ENCODE measurements at regions not wholly inside any gene's neighbourhood (a gene's known extent, or its start where the extent isn't known, plus 50 kb on each side); places are given as distances from the start of the nearest gene placed in this dataset.

GRCh38 chr6:140009286-140009685 is 634.8 kb upstream of the CITED2 start:
- Histone ChIP-seq H3K4me3 (ENCODE audit: low read depth, low read length) (no peak overlapping the region), H3K36me3 (ENCODE audit: control insufficient read depth, insufficient read depth, low read length) (no peaks in the 10 kb centered on the region), H3K4me1 (no peaks in the 10 kb centered on the region), H3K27me3 (replicated peaks; ENCODE audit: control insufficient read depth, insufficient read depth, low read length) (no peaks in the 10 kb centered on the region), H3K9me3 (0 out of 2 replicates have a peak, but pooled peaks cover 3% of the 10 kb centered on the region)
- TF ChIP-seq CTCF (IDR thresholded peaks at IDR 0.05; ENCODE audit: insufficient read depth in 1 of 2, low read depth in 1 of 2, low read length in 1 of 2, severe bottlenecking in 1 of 2, unreplicated experiment in 1 of 2), result no peak
- intact Hi-C loops (cut with micrococcal nuclease; ENCODE audit: unreplicated experiment), result no loop called here
- no peaks in the 10 kb centered on the region for H3K9me3 Mint-ChIP-seq (ENCODE audit: unreplicated experiment)
- peaks cover 6% of the 10 kb centered on the region for H3K4me1 Mint-ChIP-seq (ENCODE audit: low read depth, unreplicated experiment)
- ChIA-PET POLR2A (no interaction called here), CTCF (no interaction called here)
- H3K27ac Mint-ChIP-seq (ENCODE audit: unreplicated experiment), result no peak overlapping the region
- no TSS peak for BruUV-seq (replicated peaks)
- H3K36me3 Mint-ChIP-seq (ENCODE audit: insufficient read depth, unreplicated experiment), result no peaks in the 10 kb centered on the region
- H3K27me3 Mint-ChIP-seq (ENCODE audit: insufficient read depth, unreplicated experiment), result peaks cover 3% of the 10 kb centered on the region
- H3K4me3 Mint-ChIP-seq (ENCODE audit: unreplicated experiment), result no peak overlapping the region
- DNase-seq, result no peak

GRCh38 chr6:140007525-140007924 is 633.1 kb upstream of the CITED2 start:
- TF ChIP-seq CTCF (IDR thresholded peaks at IDR 0.05; ENCODE audit: insufficient read depth in 1 of 2, low read depth in 1 of 2, low read length in 1 of 2, severe bottlenecking in 1 of 2, unreplicated experiment in 1 of 2), result no peak
- CTCF ChIA-PET, result no interaction called here
- Histone ChIP-seq H3K36me3 (ENCODE audit: control insufficient read depth, insufficient read depth, low read length) (no peaks in the 10 kb centered on the region), H3K4me1 (no peaks in the 10 kb centered on the region), H3K4me3 (ENCODE audit: low read depth, low read length) (no peak overlapping the region), H3K9me3 (0 out of 2 replicates have a peak, but pooled peaks cover 3% of the 10 kb centered on the region), H3K27me3 (replicated peaks; ENCODE audit: control insufficient read depth, insufficient read depth, low read length) (no peaks in the 10 kb centered on the region)
- no peak overlapping the region for H3K27ac Mint-ChIP-seq (ENCODE audit: unreplicated experiment)
- POLR2A ChIA-PET, result no interaction called here
- H3K27me3 Mint-ChIP-seq (ENCODE audit: insufficient read depth, unreplicated experiment), result peaks cover 3% of the 10 kb centered on the region
- H3K4me1 Mint-ChIP-seq (ENCODE audit: low read depth, unreplicated experiment), result peaks cover 6% of the 10 kb centered on the region
- DNase-seq, result no peak
- no TSS peak for BruUV-seq (replicated peaks)
- no peaks in the 10 kb centered on the region for H3K9me3 Mint-ChIP-seq (ENCODE audit: unreplicated experiment)
- H3K36me3 Mint-ChIP-seq (ENCODE audit: insufficient read depth, unreplicated experiment), result no peaks in the 10 kb centered on the region
- no peak overlapping the region for H3K4me3 Mint-ChIP-seq (ENCODE audit: unreplicated experiment)
- intact Hi-C loops (cut with micrococcal nuclease; ENCODE audit: unreplicated experiment), result no loop called here

GRCh38 chr6:140003217-140003616 is 628.8 kb upstream of the CITED2 start:
- ChIA-PET CTCF (no interaction called here), POLR2A (no interaction called here)
- peaks cover under 1% of the 10 kb centered on the region for H3K27me3 Mint-ChIP-seq (ENCODE audit: insufficient read depth, unreplicated experiment)
- intact Hi-C loops (cut with micrococcal nuclease; ENCODE audit: unreplicated experiment), result no loop called here
- no TSS peak for BruUV-seq (replicated peaks)
- TF ChIP-seq CTCF (IDR thresholded peaks at IDR 0.05; ENCODE audit: insufficient read depth in 1 of 2, low read depth in 1 of 2, low read length in 1 of 2, severe bottlenecking in 1 of 2, unreplicated experiment in 1 of 2), result no peak
- 0 out of 2 replicates have a peak, but pooled peaks cover 2% of the 10 kb centered on the region for H3K9me3 ChIP-seq
- H3K4me3 Mint-ChIP-seq (ENCODE audit: unreplicated experiment), result no peak overlapping the region
- no peak overlapping the region for H3K4me3 ChIP-seq (ENCODE audit: low read depth, low read length)
- DNase-seq, result no peak
- no peaks in the 10 kb centered on the region for H3K36me3 Mint-ChIP-seq (ENCODE audit: insufficient read depth, unreplicated experiment)
- no peaks in the 10 kb centered on the region for H3K4me1 ChIP-seq
- no peaks in the 10 kb centered on the region for H3K4me1 Mint-ChIP-seq (ENCODE audit: low read depth, unreplicated experiment)
- H3K36me3 ChIP-seq (ENCODE audit: control insufficient read depth, insufficient read depth, low read length), result no peaks in the 10 kb centered on the region
- H3K9me3 Mint-ChIP-seq (ENCODE audit: unreplicated experiment), result no peaks in the 10 kb centered on the region
- H3K27ac Mint-ChIP-seq (ENCODE audit: unreplicated experiment), result no peak overlapping the region
- no peaks in the 10 kb centered on the region for H3K27me3 ChIP-seq (replicated peaks; ENCODE audit: control insufficient read depth, insufficient read depth, low read length)
